ENCODE measurements at regions not wholly inside any gene's neighbourhood (a gene's known extent, or its start where the extent isn't known, plus 50 kb on each side); places are given as distances from the start of the nearest gene placed in this dataset.
A peak's percentile ranks its signal among the peaks of the same experiment; 100 is the strongest.

GRCh38 chr5:17339841-17340240 lies 122.4 kb downstream of the BASP1 start:
- no peak overlapping the region for H3K4me3 ChIP-seq (ENCODE audit: low read length)
- no peak for DNase-seq (ENCODE audit: low read depth)
- no peak for TF ChIP-seq CTCF (conservative IDR thresholded peaks at IDR 0.05; ENCODE audit: low read length)

- peak; percentile 11 for DNase-seq (ENCODE audit: low read depth)
- H3K4me3 ChIP-seq (ENCODE audit: low read length): no peak overlapping the region
- no peak for TF ChIP-seq CTCF (conservative IDR thresholded peaks at IDR 0.05; ENCODE audit: low read length)
These were observed 122.9 kb downstream of the BASP1 start for GRCh38 chr5:17340379-17340778.

- H3K4me3 ChIP-seq (ENCODE audit: low read length): no peak overlapping the region
- no peak for DNase-seq (ENCODE audit: low read depth)
- no peak for TF ChIP-seq CTCF (conservative IDR thresholded peaks at IDR 0.05; ENCODE audit: low read length)
These were observed 123.4 kb downstream of the BASP1 start for GRCh38 chr5:17340819-17341218.

- DNase-seq (ENCODE audit: low read depth): peak; percentile 75
- H3K4me3 ChIP-seq (ENCODE audit: low read length): no peak overlapping the region
- TF ChIP-seq CTCF (conservative IDR thresholded peaks at IDR 0.05; ENCODE audit: low read length): no peak
These were observed 126.2 kb downstream of the BASP1 start for GRCh38 chr5:17343675-17344074.

- no peak overlapping the region for H3K4me3 ChIP-seq (ENCODE audit: low read length)
- TF ChIP-seq CTCF (conservative IDR thresholded peaks at IDR 0.05; ENCODE audit: low read length): no peak
- peak; percentile 52 for DNase-seq (ENCODE audit: low read depth)
These were observed 129.4 kb downstream of the BASP1 start for GRCh38 chr5:17346811-17347210.

GRCh38 chr5:17352223-17352622 lies 134.8 kb downstream of the BASP1 start:
- no peak overlapping the region for H3K4me3 ChIP-seq (ENCODE audit: low read length)
- TF ChIP-seq CTCF (conservative IDR thresholded peaks at IDR 0.05; ENCODE audit: low read length): no peak
- no peak for DNase-seq (ENCODE audit: low read depth)

GRCh38 chr5:17354265-17354664 lies 136.8 kb downstream of the BASP1 start:
- no peak for TF ChIP-seq CTCF (conservative IDR thresholded peaks at IDR 0.05; ENCODE audit: low read length)
- DNase-seq (ENCODE audit: low read depth): no peak
- no peak overlapping the region for H3K4me3 ChIP-seq (ENCODE audit: low read length)

All from AG10803 (cell line).